Fibroblast of upper back skin (primary cell): ENCODE measurements at regions not wholly inside any gene's neighbourhood (a gene's known extent, or its start where the extent isn't known, plus 50 kb on each side); places are given as distances from the start of the nearest gene placed in this dataset.

Experiments used
- DNase-seq: peaks from one replicate; pipeline ENCODE4 v3.0.0-alpha.2; 2013

- no peak for DNase-seq
Observed at GRCh38 chr11:32039149-32039548, 51.7 kb upstream of the RCN1 start.

- peak; percentile 78 for DNase-seq
Observed at GRCh38 chr11:32034680-32035079, 56.2 kb upstream of the RCN1 start.

- peak; percentile 100 for DNase-seq
Observed at GRCh38 chr11:32034149-32034548, 56.7 kb upstream of the RCN1 start.

- peak; percentile 23 for DNase-seq
Observed at GRCh38 chr11:32033491-32033890, 57.4 kb upstream of the RCN1 start.

- no peak for DNase-seq
Observed at GRCh38 chr11:32033067-32033466, 57.8 kb upstream of the RCN1 start.

GRCh38 chr11:32032478-32032877 is 58.4 kb upstream of the RCN1 start:
- no peak for DNase-seq

GRCh38 chr11:32032052-32032451 is 58.8 kb upstream of the RCN1 start:
- DNase-seq: no peak

- DNase-seq: no peak
Observed at GRCh38 chr11:32030875-32031503, 59.9 kb upstream of the RCN1 start.

GRCh38 chr11:32029721-32030120 is 61.2 kb upstream of the RCN1 start:
- peak; percentile 51 for DNase-seq

GRCh38 chr11:32028201-32028600 is 62.7 kb upstream of the RCN1 start:
- no peak for DNase-seq

GRCh38 chr11:32026766-32027165 is 64.1 kb upstream of the RCN1 start:
- no peak for DNase-seq

- no peak for DNase-seq
Observed at GRCh38 chr11:32024948-32025347, 65.9 kb upstream of the RCN1 start.

- DNase-seq: no peak
Observed at GRCh38 chr11:32023370-32024305, 67.2 kb upstream of the RCN1 start.

GRCh38 chr11:32018672-32019071 is 72.2 kb upstream of the RCN1 start:
- no peak for DNase-seq

GRCh38 chr11:32016111-32016510 is 74.8 kb upstream of the RCN1 start:
- no peak for DNase-seq

GRCh38 chr11:32015427-32015826 is 75.4 kb upstream of the RCN1 start:
- no peak for DNase-seq

- no peak for DNase-seq
Observed at GRCh38 chr11:32013603-32014002, 77.3 kb upstream of the RCN1 start.

- DNase-seq: no peak
Observed at GRCh38 chr11:32012049-32012448, 78.8 kb upstream of the RCN1 start.

GRCh38 chr11:32008880-32009551 is 81.9 kb upstream of the RCN1 start:
- DNase-seq: no peak

- peak; percentile 43 for DNase-seq
Observed at GRCh38 chr11:32006799-32007388, 84.0 kb upstream of the RCN1 start.

GRCh38 chr11:32005786-32006416 is 85.0 kb upstream of the RCN1 start:
- DNase-seq: peak; percentile 42

- no peak for DNase-seq
Observed at GRCh38 chr11:32003335-32003734, 87.5 kb upstream of the RCN1 start.

- peak; percentile 8 for DNase-seq
Observed at GRCh38 chr11:32002311-32002710, 88.6 kb upstream of the RCN1 start.
